ENCODE measurements at regions not wholly inside any gene's neighbourhood (a gene's known extent, or its start where the extent isn't known, plus 50 kb on each side); places are given as distances from the start of the nearest gene placed in this dataset.

DNA sequence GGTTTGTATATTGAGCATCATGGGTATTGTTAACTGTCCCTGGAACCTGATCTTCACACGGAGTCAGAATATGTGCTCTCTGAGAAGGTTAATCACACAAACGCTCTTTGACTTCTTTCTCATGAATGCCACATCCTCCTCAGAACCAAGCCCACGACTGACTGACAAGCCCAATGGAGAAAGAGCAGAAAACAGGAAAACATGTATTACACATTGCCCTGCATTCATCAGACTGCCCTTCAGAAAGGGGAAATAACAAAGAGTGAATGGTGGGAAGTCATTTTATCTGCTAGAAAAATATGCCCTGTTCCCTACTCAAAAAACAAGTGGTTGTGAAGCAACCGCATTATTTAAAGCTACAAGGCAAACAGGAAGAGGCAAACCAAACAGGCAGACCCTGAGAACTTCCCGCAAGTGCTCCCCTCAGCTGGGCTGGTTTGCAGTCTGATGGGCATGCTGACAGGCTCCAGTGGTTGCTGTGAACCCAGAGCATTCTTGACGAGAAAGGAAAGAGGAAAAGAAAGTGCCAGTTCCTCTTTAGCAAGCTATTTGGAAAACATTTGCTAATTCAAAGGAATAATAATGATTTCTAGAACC is 172.9 kb upstream of the SETBP1 start:
- no peaks in the 10 kb centered on the region for H3K36me3 ChIP-seq (ENCODE audit: control insufficient read depth, insufficient read depth, low read length)
- DNase-seq (ENCODE audit: low read depth), result no peak
- TF ChIP-seq CTCF (IDR thresholded peaks at IDR 0.05; ENCODE audit: insufficient read depth, low read length, poor library complexity, severe bottlenecking), result no peak
- H3K4me3 ChIP-seq (ENCODE audit: low read depth, low read length), result no peak overlapping the region
- H3K27me3 ChIP-seq (ENCODE audit: control insufficient read depth, insufficient read depth, low read length), result no peaks in the 10 kb centered on the region

DNA sequence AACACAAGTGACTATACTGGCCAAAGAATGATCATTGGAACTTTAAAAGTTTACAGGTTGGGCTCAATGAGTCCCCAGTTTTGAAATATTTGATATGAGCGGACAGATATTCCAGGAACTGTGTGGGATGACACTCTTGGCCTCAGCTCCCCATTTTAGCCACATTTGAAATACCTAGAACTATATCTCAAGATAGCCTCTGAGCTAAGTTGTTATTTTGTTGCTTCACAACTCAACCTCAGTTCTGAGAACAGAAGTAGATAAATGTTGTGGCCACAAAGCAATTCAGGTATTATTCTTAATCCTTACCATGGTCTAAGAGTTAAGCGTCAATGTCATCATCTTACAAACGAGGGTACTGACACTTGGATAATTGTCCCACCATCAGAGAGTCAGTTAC is 172.2 kb upstream of the SETBP1 start:
- no peaks in the 10 kb centered on the region for H3K36me3 ChIP-seq (ENCODE audit: control insufficient read depth, insufficient read depth, low read length)
- no peak for DNase-seq (ENCODE audit: low read depth)
- no peaks in the 10 kb centered on the region for H3K27me3 ChIP-seq (ENCODE audit: control insufficient read depth, insufficient read depth, low read length)
- H3K4me3 ChIP-seq (ENCODE audit: low read depth, low read length), result no peak overlapping the region
- no peak for TF ChIP-seq CTCF (IDR thresholded peaks at IDR 0.05; ENCODE audit: insufficient read depth, low read length, poor library complexity, severe bottlenecking)

- no peak for TF ChIP-seq CTCF (IDR thresholded peaks at IDR 0.05; ENCODE audit: insufficient read depth, low read length, poor library complexity, severe bottlenecking)
- DNase-seq (ENCODE audit: low read depth), result no peak
- no peaks in the 10 kb centered on the region for H3K27me3 ChIP-seq (ENCODE audit: control insufficient read depth, insufficient read depth, low read length)
- no peak overlapping the region for H3K4me3 ChIP-seq (ENCODE audit: low read depth, low read length)
- H3K36me3 ChIP-seq (ENCODE audit: control insufficient read depth, insufficient read depth, low read length), result no peaks in the 10 kb centered on the region
Observed at GRCh38 chr18:44509048-44509447, 171.6 kb upstream of the SETBP1 start.

- Histone ChIP-seq H3K4me3 (ENCODE audit: low read depth, low read length) (no peak overlapping the region), H3K27me3 (ENCODE audit: control insufficient read depth, insufficient read depth, low read length) (no peaks in the 10 kb centered on the region), H3K36me3 (ENCODE audit: control insufficient read depth, insufficient read depth, low read length) (no peaks in the 10 kb centered on the region)
- TF ChIP-seq CTCF (IDR thresholded peaks at IDR 0.05; ENCODE audit: insufficient read depth, low read length, poor library complexity, severe bottlenecking), result no peak
- no peak for DNase-seq (ENCODE audit: low read depth)
Observed at GRCh38 chr18:44510390-44510789, 170.3 kb upstream of the SETBP1 start.

GRCh38 chr18:44513233-44513632 is 167.5 kb upstream of the SETBP1 start:
- Histone ChIP-seq H3K27me3 (ENCODE audit: control insufficient read depth, insufficient read depth, low read length) (no peaks in the 10 kb centered on the region), H3K4me3 (ENCODE audit: low read depth, low read length) (no peak overlapping the region), H3K36me3 (ENCODE audit: control insufficient read depth, insufficient read depth, low read length) (no peaks in the 10 kb centered on the region)
- no peak for TF ChIP-seq CTCF (IDR thresholded peaks at IDR 0.05; ENCODE audit: insufficient read depth, low read length, poor library complexity, severe bottlenecking)
- DNase-seq (ENCODE audit: low read depth), result no peak

DNA sequence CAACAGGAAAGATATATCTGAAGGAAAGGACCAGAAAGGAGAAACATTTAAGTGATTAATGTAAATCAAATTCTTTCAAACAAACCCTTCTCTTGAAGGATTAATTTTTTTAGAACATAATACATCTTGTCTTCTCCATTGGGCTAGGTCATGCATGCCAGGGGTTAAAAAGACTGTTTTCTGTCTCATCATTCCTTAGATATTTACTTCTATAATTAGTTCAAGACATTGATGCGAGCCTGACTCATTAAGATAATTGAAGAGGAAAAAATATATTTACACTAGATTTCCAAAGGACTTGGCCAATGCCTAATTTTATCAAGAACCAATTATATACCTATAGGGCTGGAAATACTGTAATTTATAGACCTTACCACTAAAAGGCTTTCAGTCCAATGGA is 166.6 kb upstream of the SETBP1 start:
- TF ChIP-seq CTCF (IDR thresholded peaks at IDR 0.05; ENCODE audit: insufficient read depth, low read length, poor library complexity, severe bottlenecking), result no peak
- Histone ChIP-seq H3K36me3 (ENCODE audit: control insufficient read depth, insufficient read depth, low read length) (no peaks in the 10 kb centered on the region), H3K27me3 (ENCODE audit: control insufficient read depth, insufficient read depth, low read length) (no peaks in the 10 kb centered on the region), H3K4me3 (ENCODE audit: low read depth, low read length) (no peak overlapping the region)
- no peak for DNase-seq (ENCODE audit: low read depth)

Data from kidney epithelial cell (primary cell).